HepG2 (cell line): ENCODE measurements at regions not wholly inside any gene's neighbourhood (a gene's known extent, or its start where the extent isn't known, plus 50 kb on each side); places are given as distances from the start of the nearest gene placed in this dataset.

Source experiments
- CTCF ChIP-seq: sonication (generic); formaldehyde crosslinking; IDR thresholded peaks from 2 replicates; pipeline ENCODE4 v1.5.0; 2020; ENCODE audit warnings: mild to moderate bottlenecking, missing genetic modification reagents, moderate library complexity
- FOXJ3 ChIP-seq: sonication (generic); formaldehyde crosslinking; IDR thresholded peaks from 2 replicates; pipeline ENCODE4 v1.4.0; 2020; ENCODE audit warnings: missing genetic modification reagents, mild to moderate bottlenecking, borderline replicate concordance
- NCOA1 ChIP-seq: sonication (generic); formaldehyde crosslinking; IDR thresholded peaks from 2 replicates; pipeline ENCODE4 v1.9.0; 2021; ENCODE audit warnings: missing genetic modification reagents
- NFATC3 ChIP-seq: sonication (generic); formaldehyde crosslinking; IDR thresholded peaks from 2 replicates; pipeline ENCODE4 v1.5.1; 2020; ENCODE audit warnings: mild to moderate bottlenecking, missing genetic modification reagents
- NR1H2 ChIP-seq: sonication (generic); formaldehyde crosslinking; IDR thresholded peaks from 2 replicates; pipeline ENCODE4 v1.8.1; 2022; ENCODE audit warnings: low read depth, missing genetic modification reagents, borderline replicate concordance
- NR2F6 ChIP-seq, 2 experiments: IDR thresholded peaks; 2 replicates each; pipeline ENCODE4 v1.6.1; 2016; ENCODE audit warnings: antibody characterized with exemption in 1 of 2, mild to moderate bottlenecking in 1 of 2
- PHF8 ChIP-seq: sonication (generic); formaldehyde crosslinking; IDR thresholded peaks from 2 replicates; pipeline ENCODE4 v1.5.0; 2020; ENCODE audit warnings: missing genetic modification reagents
- STAG1 ChIP-seq: sonication (generic); formaldehyde crosslinking; IDR thresholded peaks from 2 replicates; pipeline ENCODE4 v1.4.0; 2020; ENCODE audit warnings: missing genetic modification reagents
- ZBTB42 ChIP-seq: sonication (generic); formaldehyde crosslinking; IDR thresholded peaks from 2 replicates; pipeline ENCODE4 v1.5.0; 2020; ENCODE audit warnings: mild to moderate bottlenecking, missing genetic modification reagents
- ZNF264 ChIP-seq: sonication (generic); formaldehyde crosslinking; IDR thresholded peaks from 2 replicates; pipeline ENCODE4 v1.4.0; 2020; ENCODE audit warnings: missing genetic modification reagents
- ZNF296 ChIP-seq: sonication (generic); formaldehyde crosslinking; conservative IDR thresholded peaks from 2 replicates; pipeline ENCODE4 v1.5.0; 2020; ENCODE audit warnings: mild to moderate bottlenecking, missing genetic modification reagents
- ZNF441 ChIP-seq: sonication (generic); formaldehyde crosslinking; IDR thresholded peaks from 2 replicates; pipeline ENCODE4 v1.7.0; 2021; ENCODE audit warnings: missing genetic modification reagents, borderline replicate concordance
- ZNF768 ChIP-seq: sonication (generic); formaldehyde crosslinking; IDR thresholded peaks from 2 replicates; pipeline ENCODE4 v1.4.0; 2020; ENCODE audit warnings: missing genetic modification reagents
- ZNF850 ChIP-seq: sonication (generic); formaldehyde crosslinking; conservative IDR thresholded peaks from 2 replicates; pipeline ENCODE4 v1.9.0; 2021; ENCODE audit warnings: mild to moderate bottlenecking, missing genetic modification reagents
- TF ChIP-seq, protein P1 (sequence below): sonication (generic); formaldehyde crosslinking; IDR thresholded peaks from 2 replicates; pipeline ENCODE4 v1.8.1; 2023; ENCODE audit warnings: missing genetic modification reagents, inconsistent platforms, borderline replicate concordance
- TF ChIP-seq, protein P2 (sequence below): sonication (generic); formaldehyde crosslinking; IDR thresholded peaks from one replicate; pipeline ENCODE4 v1.5.1; 2020; ENCODE audit warnings: mild to moderate bottlenecking, missing genetic modification reagents; ENCODE audit errors: not compliant biosample characterization

DNA sequence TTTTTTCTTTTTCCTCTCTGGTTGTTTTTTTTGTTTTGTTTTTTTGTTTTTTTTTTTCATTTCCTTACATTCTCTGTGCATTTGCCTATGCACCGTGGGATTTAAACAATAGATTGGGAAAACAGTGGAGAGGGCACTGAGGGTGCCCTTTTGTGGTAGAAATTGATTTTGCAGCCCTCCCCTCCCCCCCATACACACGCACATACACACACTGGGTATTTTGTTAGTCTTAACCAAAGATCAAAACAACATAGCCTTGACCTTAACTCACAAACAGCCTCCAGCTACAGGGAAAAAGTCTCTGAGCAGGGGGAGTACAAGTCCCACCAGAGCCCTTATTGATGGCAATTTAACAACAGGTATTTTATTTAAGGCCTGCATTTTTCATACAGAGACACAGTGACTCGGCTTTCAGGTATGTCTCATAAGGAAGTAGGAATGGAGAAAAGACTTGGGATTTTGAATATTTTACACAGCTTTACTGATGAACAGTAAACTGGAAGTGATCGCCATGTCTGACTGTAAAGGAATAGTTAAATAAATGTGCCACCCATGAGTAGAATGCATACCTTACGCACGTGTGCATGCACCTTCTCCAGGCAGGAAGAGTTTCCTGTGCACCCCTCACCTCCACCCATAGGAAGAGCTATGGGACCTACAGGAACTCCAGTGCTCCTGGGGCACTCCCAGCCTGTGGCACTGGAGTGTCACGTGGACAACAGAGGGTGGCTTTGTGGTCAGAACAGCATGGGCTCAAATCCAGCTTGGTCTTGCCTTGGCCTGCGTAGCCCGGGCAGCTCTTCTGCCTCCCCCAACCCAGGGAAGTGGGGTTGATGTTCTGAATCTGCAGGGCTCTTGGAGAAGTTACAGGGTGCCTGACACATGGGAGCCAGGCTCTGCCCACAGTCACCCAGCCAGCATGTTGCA lies 266.4 kb downstream of the ANAPC1 start (continued):
- TF ChIP-seq NFATC3 (no peak), NCOA1 (peak; percentile 25; the same call in 1 of the 2 replicates), ZNF768 (CRISPR knock-in tag) (peak; percentile 38; the same call in 1 of the 2 replicates), NR1H2 (CRISPR knock-in tag) (no peak), ZNF296 (CRISPR knock-in tag) (no peak), PHF8 (CRISPR knock-in tag) (peak; percentile 15; the same call in 1 of the 2 replicates), ZNF850 (no peak), STAG1 (CRISPR knock-in tag) (no peak), NR2F6 (IDR thresholded peaks at IDR 0.05) (peak; percentile 97), NR2F6 (CRISPR knock-in tag; IDR thresholded peaks at IDR 0.05) (peak; percentile 94), ZNF441 (CRISPR knock-in tag) (no peak), ZNF264 (CRISPR knock-in tag) (no peak), FOXJ3 (peak; percentile 75; the same call in 1 of the 2 replicates), CTCF (CRISPR knock-in tag) (peak; percentile 38), ZBTB42 (CRISPR knock-in tag) (no peak)
- TF ChIP-seq, protein P1, sequence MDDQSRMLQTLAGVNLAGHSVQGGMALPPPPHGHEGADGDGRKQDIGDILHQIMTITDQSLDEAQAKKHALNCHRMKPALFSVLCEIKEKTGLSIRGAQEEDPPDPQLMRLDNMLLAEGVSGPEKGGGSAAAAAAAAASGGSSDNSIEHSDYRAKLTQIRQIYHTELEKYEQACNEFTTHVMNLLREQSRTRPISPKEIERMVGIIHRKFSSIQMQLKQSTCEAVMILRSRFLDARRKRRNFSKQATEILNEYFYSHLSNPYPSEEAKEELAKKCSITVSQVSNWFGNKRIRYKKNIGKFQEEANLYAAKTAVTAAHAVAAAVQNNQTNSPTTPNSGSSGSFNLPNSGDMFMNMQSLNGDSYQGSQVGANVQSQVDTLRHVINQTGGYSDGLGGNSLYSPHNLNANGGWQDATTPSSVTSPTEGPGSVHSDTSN: no peak
- TF ChIP-seq, protein P2, sequence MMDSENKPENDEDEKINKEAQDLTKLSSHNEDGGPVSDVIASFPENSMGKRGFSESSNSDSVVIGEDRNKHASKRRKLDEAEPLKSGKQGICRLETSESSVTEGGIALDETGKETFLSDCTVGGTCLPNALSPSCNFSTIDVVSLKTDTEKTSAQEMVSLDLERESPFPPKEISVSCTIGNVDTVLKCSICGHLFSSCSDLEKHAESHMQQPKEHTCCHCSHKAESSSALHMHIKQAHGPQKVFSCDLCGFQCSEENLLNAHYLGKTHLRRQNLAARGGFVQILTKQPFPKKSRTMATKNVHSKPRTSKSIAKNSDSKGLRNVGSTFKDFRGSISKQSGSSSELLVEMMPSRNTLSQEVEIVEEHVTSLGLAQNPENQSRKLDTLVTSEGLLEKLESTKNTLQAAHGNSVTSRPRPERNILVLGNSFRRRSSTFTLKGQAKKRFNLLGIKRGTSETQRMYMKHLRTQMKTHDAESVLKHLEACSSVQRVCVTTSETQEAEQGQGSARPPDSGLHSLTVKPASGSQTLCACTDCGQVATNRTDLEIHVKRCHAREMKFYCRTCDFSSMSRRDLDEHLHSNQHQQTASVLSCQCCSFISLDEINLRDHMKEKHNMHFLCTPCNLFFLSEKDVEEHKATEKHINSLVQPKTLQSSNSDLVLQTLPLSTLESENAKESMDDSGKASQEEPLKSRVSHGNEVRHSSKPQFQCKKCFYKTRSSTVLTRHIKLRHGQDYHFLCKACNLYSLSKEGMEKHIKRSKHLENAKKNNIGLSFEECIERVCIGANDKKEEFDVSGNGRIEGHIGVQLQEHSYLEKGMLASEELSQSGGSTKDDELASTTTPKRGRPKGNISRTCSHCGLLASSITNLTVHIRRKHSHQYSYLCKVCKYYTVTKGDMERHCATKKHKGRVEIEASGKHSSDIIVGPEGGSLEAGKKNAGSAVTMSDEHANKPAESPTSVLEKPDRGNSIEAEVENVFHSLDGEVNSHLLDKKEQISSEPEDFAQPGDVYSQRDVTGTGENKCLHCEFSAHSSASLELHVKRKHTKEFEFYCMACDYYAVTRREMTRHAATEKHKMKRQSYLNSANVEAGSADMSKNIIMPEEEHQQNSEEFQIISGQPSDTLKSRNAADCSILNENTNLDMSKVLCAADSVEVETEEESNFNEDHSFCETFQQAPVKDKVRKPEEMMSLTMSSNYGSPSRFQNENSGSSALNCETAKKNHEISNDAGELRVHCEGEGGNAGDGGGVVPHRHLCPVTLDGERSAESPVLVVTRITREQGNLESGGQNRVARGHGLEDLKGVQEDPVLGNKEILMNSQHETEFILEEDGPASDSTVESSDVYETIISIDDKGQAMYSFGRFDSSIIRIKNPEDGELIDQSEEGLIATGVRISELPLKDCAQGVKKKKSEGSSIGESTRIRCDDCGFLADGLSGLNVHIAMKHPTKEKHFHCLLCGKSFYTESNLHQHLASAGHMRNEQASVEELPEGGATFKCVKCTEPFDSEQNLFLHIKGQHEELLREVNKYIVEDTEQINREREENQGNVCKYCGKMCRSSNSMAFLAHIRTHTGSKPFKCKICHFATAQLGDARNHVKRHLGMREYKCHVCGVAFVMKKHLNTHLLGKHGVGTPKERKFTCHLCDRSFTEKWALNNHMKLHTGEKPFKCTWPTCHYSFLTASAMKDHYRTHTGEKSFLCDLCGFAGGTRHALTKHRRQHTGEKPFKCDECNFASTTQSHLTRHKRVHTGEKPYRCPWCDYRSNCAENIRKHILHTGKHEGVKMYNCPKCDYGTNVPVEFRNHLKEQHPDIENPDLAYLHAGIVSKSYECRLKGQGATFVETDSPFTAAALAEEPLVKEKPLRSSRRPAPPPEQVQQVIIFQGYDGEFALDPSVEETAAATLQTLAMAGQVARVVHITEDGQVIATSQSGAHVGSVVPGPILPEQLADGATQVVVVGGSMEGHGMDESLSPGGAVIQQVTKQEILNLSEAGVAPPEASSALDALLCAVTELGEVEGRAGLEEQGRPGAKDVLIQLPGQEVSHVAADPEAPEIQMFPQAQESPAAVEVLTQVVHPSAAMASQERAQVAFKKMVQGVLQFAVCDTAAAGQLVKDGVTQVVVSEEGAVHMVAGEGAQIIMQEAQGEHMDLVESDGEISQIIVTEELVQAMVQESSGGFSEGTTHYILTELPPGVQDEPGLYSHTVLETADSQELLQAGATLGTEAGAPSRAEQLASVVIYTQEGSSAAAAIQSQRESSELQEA (CRISPR knock-in tag): no peak
